ENCODE measurements at regions not wholly inside any gene's neighbourhood (a gene's known extent, or its start where the extent isn't known, plus 50 kb on each side); places are given as distances from the start of the nearest gene placed in this dataset.

- ATAC-seq (no peak), DNase-seq (ENCODE audit: low spot score) (no peak)
- no peaks in the 10 kb centered on the region for H3K4me1 ChIP-seq (ENCODE audit: insufficient read depth)
- H3K79me2 ChIP-seq (replicated peaks; ENCODE audit: insufficient read depth) = no peaks in the 10 kb centered on the region
- H3F3A ChIP-seq (replicated peaks; ENCODE audit: low read depth) = no peaks in the 10 kb centered on the region
- no peak overlapping the region for H3K4me3 ChIP-seq
- Mint-ChIP-seq H3K4me1 (no peaks in the 10 kb centered on the region), H3K9me3 (peaks cover 58% of the 10 kb centered on the region), H3K4me3 (no peak overlapping the region), H3K27ac (no peak overlapping the region), H3K27me3 (ENCODE audit: insufficient read depth, low read depth, poor library complexity) (peaks cover 6% of the 10 kb centered on the region), H3K36me3 (ENCODE audit: low read depth) (peaks cover 12% of the 10 kb centered on the region; the same call in 2 of the 3 replicates)
- TF ChIP-seq NANOG (IDR thresholded peaks at IDR 0.05; ENCODE audit: borderline replicate concordance) = no peak
- no peak for TF ChIP-seq CREB1 (CRISPR knock-in tag; IDR thresholded peaks at IDR 0.05; ENCODE audit: low read depth)
- TF ChIP-seq REST (IDR thresholded peaks at IDR 0.05; ENCODE audit: unreplicated experiment) = no peak
- no peak for TF ChIP-seq JUNB (IDR thresholded peaks at IDR 0.05; ENCODE audit: unreplicated experiment)
- no peak for TF ChIP-seq ZNF114 (CRISPR knock-in tag; IDR thresholded peaks at IDR 0.05)
- TF ChIP-seq ZNF331 (CRISPR knock-in tag; IDR thresholded peaks at IDR 0.05; ENCODE audit: low read depth) = no peak
- no peak for TF ChIP-seq POLR2AphosphoS5 (IDR thresholded peaks at IDR 0.05; ENCODE audit: low read depth)
- no peak for TF ChIP-seq ETS1 (IDR thresholded peaks at IDR 0.05)
- TF ChIP-seq ZNF462 (CRISPR knock-in tag; IDR thresholded peaks at IDR 0.05) = no peak
- no peak for TF ChIP-seq EZH2 (IDR thresholded peaks at IDR 0.05; ENCODE audit: low read depth, unreplicated experiment)
- TF ChIP-seq STAT1 (IDR thresholded peaks at IDR 0.05; ENCODE audit: unreplicated experiment) = no peak
- TF ChIP-seq EZH2phosphoT487 (IDR thresholded peaks at IDR 0.05; ENCODE audit: unreplicated experiment) = no peak
- no peak for TF ChIP-seq CTCF (conservative IDR thresholded peaks at IDR 0.05; ENCODE audit: low read depth in 2 of 2)
- H3K36me3 ChIP-seq (ENCODE audit: insufficient read depth) = no peaks in the 10 kb centered on the region
- H3K4me2 ChIP-seq = no peak overlapping the region
- H3K27ac ChIP-seq (ENCODE audit: low read depth) = no peak overlapping the region
- H4K20me1 ChIP-seq (replicated peaks; ENCODE audit: insufficient read depth) = no peaks in the 10 kb centered on the region
- no peaks in the 10 kb centered on the region for H3K27me3 ChIP-seq (ENCODE audit: insufficient read depth)
- no peaks in the 10 kb centered on the region for H3K9me2 ChIP-seq (ENCODE audit: insufficient read depth)
- H2AFZ ChIP-seq = no peak overlapping the region
Observed at GRCh38 chr14:105739331-105740102, 213.1 kb downstream of the TMEM121 start.
